Stomach (tissue), 8 donors: ENCODE measurements at regions not wholly inside any gene's neighbourhood (a gene's known extent, or its start where the extent isn't known, plus 50 kb on each side); places are given as distances from the start of the nearest gene placed in this dataset.

Source experiments
- DNase-seq, 2 donors: peaks; one replicate each; pipeline versions ENCODE4 v3.0.0 to v3.0.0-alpha.2; 2013 to 2019
- H3K27ac ChIP-seq, 5 donors: fragments of 200-600 bp in 4 of 5; sonication (generic) in 4 of 5; one replicate each; pipeline ENCODE4 v1.5.1; 2013 to 2019; ENCODE audit warnings: mild to moderate bottlenecking in 1 of 5, moderate library complexity in 1 of 5
- H3K27me3 ChIP-seq, 3 donors: fragments of 200-600 bp; sonication (generic); one replicate each; pipeline ENCODE4 v1.5.1; 2017 to 2019; ENCODE audit warnings: mixed run types in 1 of 3
- H3K36me3 ChIP-seq, 4 donors: fragments of 200-600 bp; sonication (generic); 1 replicate in 3 of 4; 2 replicates in 1 of 4; pipeline ENCODE4 v1.5.1; 2016 to 2019
- H3K4me1 ChIP-seq, 4 donors: fragments of 200-600 bp; sonication (generic); one replicate each; pipeline ENCODE4 v1.5.1; 2016 to 2019
- H3K4me3 ChIP-seq, 4 donors: fragments of 200-600 bp; sonication (generic) in 3 of 4; one replicate each; pipeline ENCODE4 v1.5.1; 2016 to 2019; ENCODE audit warnings: mild to moderate bottlenecking in 1 of 4
- H3K9me3 ChIP-seq, 4 donors: fragments of 200-600 bp; sonication (generic); one replicate each; pipeline ENCODE4 v1.5.1; 2016 to 2019
- EP300 ChIP-seq: sonication (generic); formaldehyde crosslinking; IDR thresholded peaks from one replicate; pipeline ENCODE4 v1.6.1; 2017; ENCODE audit warnings: antibody characterized with exemption
- POLR2A ChIP-seq, 4 donors: fragments of 450-650 bp; IDR thresholded peaks; one replicate each; pipeline ENCODE4 v1.6.1; 2016; ENCODE audit warnings: antibody characterized with exemption in 4 of 4, control low read depth in 2 of 4, mild to moderate bottlenecking in 1 of 4, moderate library complexity in 1 of 4
- POLR2AphosphoS5 ChIP-seq, 3 donors: sonication (generic); formaldehyde crosslinking; IDR thresholded peaks; one replicate each; pipeline ENCODE4 v1.6.1; 2016; ENCODE audit warnings: antibody characterized with exemption in 3 of 3
- WGBS, 5 donors: extraction: QIAGEN DNeasy Blood & Tissue Kit in 3 of 5; methylation state at CpG; one replicate each; pipeline versions ENCODE4 v1.1.5 to v1.1.7; 2013 to 2018; 5-methylcytosine and 5-hydroxymethylcytosine counted together
- intact Hi-C: fragments of 100-400 bp; cut with DNase I; formaldehyde crosslinking; loops from one replicate; pipeline ENCODE4 v1.15.1; 2023; ENCODE audit warnings: low total_unique reads
- TF ChIP-seq, protein P1 (sequence below), 7 experiments: fragments of 450-650 bp in 4 of 7; fragments of 200-600 bp in 3 of 7; sonication (generic) in 3 of 7; IDR thresholded peaks; one replicate each; pipeline ENCODE4 v1.5.1; 2016 to 2019; ENCODE audit warnings: antibody characterized with exemption in 7 of 7, control low read depth in 2 of 7, mild to moderate bottlenecking in 1 of 7
- donor health status: healthy with polysubstance abuse.
- donor health status: Bipolar disorder and iron deficiency.
- donor health status: healthy.

GRCh38 chr16:54628796-54629625 lies 301.7 kb upstream of the IRX5 start:
- no peaks in the 10 kb centered on the region for H3K9me3 ChIP-seq
- WGBS, 5 donors, result 31 to 45% (median 34%) methylated on average over 17 of the region's 17 CpGs
- DNase-seq, result peak; percentile 83 to 89
- H3K27me3 ChIP-seq, result no peaks in the 10 kb centered on the region
- intact Hi-C loops, result no loop called here
- H3K36me3 ChIP-seq, result no peaks in the 10 kb centered on the region
- H3K4me1 ChIP-seq, result peaks cover 5 to 23% (median 18%) of the 10 kb centered on the region in 4 donors
- H3K4me3 ChIP-seq, result no peak overlapping the region
- peak overlapping the region in 4 of 5 donors; percentile 13 to 51 (median 48) for H3K27ac ChIP-seq
- no peak for TF ChIP-seq EP300
- no peak for TF ChIP-seq POLR2A (IDR thresholded peaks at IDR 0.05)
- TF ChIP-seq, protein P1, sequence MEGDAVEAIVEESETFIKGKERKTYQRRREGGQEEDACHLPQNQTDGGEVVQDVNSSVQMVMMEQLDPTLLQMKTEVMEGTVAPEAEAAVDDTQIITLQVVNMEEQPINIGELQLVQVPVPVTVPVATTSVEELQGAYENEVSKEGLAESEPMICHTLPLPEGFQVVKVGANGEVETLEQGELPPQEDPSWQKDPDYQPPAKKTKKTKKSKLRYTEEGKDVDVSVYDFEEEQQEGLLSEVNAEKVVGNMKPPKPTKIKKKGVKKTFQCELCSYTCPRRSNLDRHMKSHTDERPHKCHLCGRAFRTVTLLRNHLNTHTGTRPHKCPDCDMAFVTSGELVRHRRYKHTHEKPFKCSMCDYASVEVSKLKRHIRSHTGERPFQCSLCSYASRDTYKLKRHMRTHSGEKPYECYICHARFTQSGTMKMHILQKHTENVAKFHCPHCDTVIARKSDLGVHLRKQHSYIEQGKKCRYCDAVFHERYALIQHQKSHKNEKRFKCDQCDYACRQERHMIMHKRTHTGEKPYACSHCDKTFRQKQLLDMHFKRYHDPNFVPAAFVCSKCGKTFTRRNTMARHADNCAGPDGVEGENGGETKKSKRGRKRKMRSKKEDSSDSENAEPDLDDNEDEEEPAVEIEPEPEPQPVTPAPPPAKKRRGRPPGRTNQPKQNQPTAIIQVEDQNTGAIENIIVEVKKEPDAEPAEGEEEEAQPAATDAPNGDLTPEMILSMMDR (IDR thresholded peaks at IDR 0.05), result no peak
- peak in 2 of 3 donors; percentile 48 to 49 for TF ChIP-seq POLR2AphosphoS5 (IDR thresholded peaks at IDR 0.05)

DNA sequence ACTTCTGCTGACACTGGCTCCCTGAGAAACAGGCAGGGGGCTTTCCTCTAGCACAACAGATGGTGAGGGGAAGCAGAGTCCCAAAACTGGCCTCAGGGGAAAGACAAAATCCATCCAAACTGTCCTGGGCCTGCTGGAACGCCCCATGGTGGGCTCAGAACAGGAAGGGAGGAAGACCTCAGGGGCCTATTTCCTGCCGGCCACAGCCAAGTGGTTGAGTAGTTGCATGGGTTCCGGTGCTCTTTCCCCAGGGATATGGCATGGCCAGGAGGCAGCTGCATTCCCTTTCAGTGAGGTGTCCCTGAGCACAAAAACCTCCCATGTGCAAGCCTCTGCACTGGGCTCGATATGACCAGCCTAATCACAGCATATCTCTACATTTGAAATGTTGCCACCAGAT lies 303.0 kb upstream of the IRX5 start:
- Histone ChIP-seq H3K36me3 (no peaks in the 10 kb centered on the region), H3K9me3 (no peaks in the 10 kb centered on the region), H3K27ac (peak overlapping the region in 2 of 5 donors; percentile 29 to 50), H3K4me1 (peaks cover 5 to 23% (median 18%) of the 10 kb centered on the region in 4 donors), H3K4me3 (no peak overlapping the region), H3K27me3 (no peaks in the 10 kb centered on the region)
- TF ChIP-seq POLR2A (IDR thresholded peaks at IDR 0.05) (no peak), POLR2AphosphoS5 (IDR thresholded peaks at IDR 0.05) (no peak), EP300 (no peak)
- TF ChIP-seq, protein P1 (IDR thresholded peaks at IDR 0.05), result no peak
- WGBS, 5 donors, result 56 to 68% (median 59%) methylated on average over 4 of the region's 4 CpGs
- intact Hi-C loops, result no loop called here
- DNase-seq, result no peak

GRCh38 chr16:54623636-54624035 lies 307.0 kb upstream of the IRX5 start:
- WGBS, 5 donors, result 83 to 91% (median 89%) methylated on average over 7 of the region's 7 CpGs
- no peak for TF ChIP-seq EP300
- TF ChIP-seq, protein P1 (IDR thresholded peaks at IDR 0.05), result no peak
- TF ChIP-seq POLR2A (IDR thresholded peaks at IDR 0.05), result no peak
- no peak for TF ChIP-seq POLR2AphosphoS5 (IDR thresholded peaks at IDR 0.05)

GRCh38 chr16:54620197-54620596 lies 310.5 kb upstream of the IRX5 start:
- DNase-seq, result peak in 1 of 2 donors; percentile 36
- H3K9me3 ChIP-seq, result no peaks in the 10 kb centered on the region
- H3K4me1 ChIP-seq, result no peaks in the 10 kb centered on the region
- no peak overlapping the region for H3K27ac ChIP-seq
- no peaks in the 10 kb centered on the region for H3K27me3 ChIP-seq
- no peak for TF ChIP-seq POLR2A (IDR thresholded peaks at IDR 0.05)
- TF ChIP-seq EP300, result no peak
- TF ChIP-seq, protein P1 (IDR thresholded peaks at IDR 0.05), result no peak
- no peak for TF ChIP-seq POLR2AphosphoS5 (IDR thresholded peaks at IDR 0.05)
- intact Hi-C loops, result no loop called here
- H3K36me3 ChIP-seq, result no peaks in the 10 kb centered on the region
- no peak overlapping the region for H3K4me3 ChIP-seq
- WGBS, 5 donors, result 36 to 47% (median 38%) methylated on average over 3 of the region's 3 CpGs

More at GRCh38 chr16:54623636-54624035, 307.0 kb upstream of the IRX5 start:
- Histone ChIP-seq H3K36me3 (no peaks in the 10 kb centered on the region), H3K4me3 (no peak overlapping the region), H3K4me1 (peaks cover 5 to 11% (median 8%) of the 10 kb centered on the region in 4 donors), H3K9me3 (no peaks in the 10 kb centered on the region), H3K27me3 (no peaks in the 10 kb centered on the region), H3K27ac (no peak overlapping the region)
- DNase-seq, result no peak
- intact Hi-C loops, result no loop called here
